DND-41 (cell line): ENCODE measurements at regions not wholly inside any gene's neighbourhood (a gene's known extent, or its start where the extent isn't known, plus 50 kb on each side); places are given as distances from the start of the nearest gene placed in this dataset.

Source experiments
- EZH2 ChIP-seq: IDR thresholded peaks from 3 replicates; pipeline ENCODE4 v1.6.1; 2012; ENCODE audit warnings: borderline replicate concordance, low read depth, mild to moderate bottlenecking, moderate library complexity, low read length, inconsistent platforms; ENCODE audit not compliant: severe bottlenecking
- TF ChIP-seq, protein P1 (sequence below): IDR thresholded peaks from 2 replicates; pipeline ENCODE4 v1.5.1; 2012; ENCODE audit warnings: borderline replicate concordance, low read length, moderate library complexity, mild to moderate bottlenecking; ENCODE audit not compliant: poor library complexity, severe bottlenecking; ENCODE audit errors: extremely low read depth

DNA sequence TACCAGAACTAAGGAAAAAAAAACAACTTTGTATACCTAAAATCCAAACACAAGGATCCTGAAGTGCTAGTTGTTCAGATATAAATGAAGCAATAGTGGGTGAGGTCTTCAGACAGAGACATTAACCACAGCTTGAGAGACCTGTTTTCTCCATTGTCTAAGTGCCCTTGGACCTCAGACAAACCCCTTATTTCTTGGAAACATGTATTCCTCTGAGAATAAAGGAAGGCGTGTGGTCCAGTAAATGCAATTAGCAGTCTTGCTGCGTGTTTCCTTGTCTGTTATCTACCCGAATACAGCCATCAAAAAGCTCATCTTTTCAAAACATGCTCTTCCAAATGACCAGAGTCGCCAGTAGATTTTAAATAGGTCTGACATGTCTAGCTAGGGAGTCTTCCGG lies 291.1 kb upstream of the NFIA start:
- TF ChIP-seq, protein P1, sequence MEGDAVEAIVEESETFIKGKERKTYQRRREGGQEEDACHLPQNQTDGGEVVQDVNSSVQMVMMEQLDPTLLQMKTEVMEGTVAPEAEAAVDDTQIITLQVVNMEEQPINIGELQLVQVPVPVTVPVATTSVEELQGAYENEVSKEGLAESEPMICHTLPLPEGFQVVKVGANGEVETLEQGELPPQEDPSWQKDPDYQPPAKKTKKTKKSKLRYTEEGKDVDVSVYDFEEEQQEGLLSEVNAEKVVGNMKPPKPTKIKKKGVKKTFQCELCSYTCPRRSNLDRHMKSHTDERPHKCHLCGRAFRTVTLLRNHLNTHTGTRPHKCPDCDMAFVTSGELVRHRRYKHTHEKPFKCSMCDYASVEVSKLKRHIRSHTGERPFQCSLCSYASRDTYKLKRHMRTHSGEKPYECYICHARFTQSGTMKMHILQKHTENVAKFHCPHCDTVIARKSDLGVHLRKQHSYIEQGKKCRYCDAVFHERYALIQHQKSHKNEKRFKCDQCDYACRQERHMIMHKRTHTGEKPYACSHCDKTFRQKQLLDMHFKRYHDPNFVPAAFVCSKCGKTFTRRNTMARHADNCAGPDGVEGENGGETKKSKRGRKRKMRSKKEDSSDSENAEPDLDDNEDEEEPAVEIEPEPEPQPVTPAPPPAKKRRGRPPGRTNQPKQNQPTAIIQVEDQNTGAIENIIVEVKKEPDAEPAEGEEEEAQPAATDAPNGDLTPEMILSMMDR = no peak
- TF ChIP-seq EZH2 = no peak
